Thyroid gland (tissue), 4 donors: ENCODE measurements at regions not wholly inside any gene's neighbourhood (a gene's known extent, or its start where the extent isn't known, plus 50 kb on each side); places are given as distances from the start of the nearest gene placed in this dataset.

Experiments used
- POLR2A ChIP-seq, 2 donors: fragments of 450-650 bp; IDR thresholded peaks; one replicate each; pipeline ENCODE4 v1.6.1; 2017; ENCODE audit warnings: antibody characterized with exemption in 2 of 2, mild to moderate bottlenecking in 2 of 2, moderate library complexity in 1 of 2
- TF ChIP-seq, protein P1 (sequence below), 6 experiments: fragments of 200-600 bp in 3 of 6; fragments of 450-650 bp in 3 of 6; sonication (generic) in 3 of 6; IDR thresholded peaks; one replicate each; pipeline ENCODE4 v1.5.1; 2016 to 2019; ENCODE audit warnings: antibody characterized with exemption in 6 of 6, mild to moderate bottlenecking in 2 of 6, inconsistent platforms in 1 of 6, moderate library complexity in 1 of 6

DNA sequence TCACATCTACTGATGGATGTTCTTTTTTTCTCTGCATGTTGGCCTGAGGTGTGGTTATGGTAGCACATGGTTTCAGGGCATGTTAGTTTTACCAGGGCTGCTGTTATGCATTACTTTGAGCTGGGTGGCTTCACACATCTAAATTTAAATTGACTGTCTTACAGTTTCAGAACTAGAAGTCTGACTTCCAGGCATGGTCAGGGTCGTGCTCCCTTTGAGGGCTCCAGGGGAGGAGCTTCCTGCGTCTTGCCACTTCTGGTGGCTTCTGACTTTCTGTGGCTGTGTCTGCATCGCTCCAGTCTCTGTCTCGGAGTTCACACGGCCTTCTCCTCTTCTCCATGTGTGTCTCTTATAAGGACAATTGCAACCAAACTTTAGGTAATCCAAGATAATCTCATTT, 143.9 kb downstream of the GALR1 start:
- TF ChIP-seq, protein P1, sequence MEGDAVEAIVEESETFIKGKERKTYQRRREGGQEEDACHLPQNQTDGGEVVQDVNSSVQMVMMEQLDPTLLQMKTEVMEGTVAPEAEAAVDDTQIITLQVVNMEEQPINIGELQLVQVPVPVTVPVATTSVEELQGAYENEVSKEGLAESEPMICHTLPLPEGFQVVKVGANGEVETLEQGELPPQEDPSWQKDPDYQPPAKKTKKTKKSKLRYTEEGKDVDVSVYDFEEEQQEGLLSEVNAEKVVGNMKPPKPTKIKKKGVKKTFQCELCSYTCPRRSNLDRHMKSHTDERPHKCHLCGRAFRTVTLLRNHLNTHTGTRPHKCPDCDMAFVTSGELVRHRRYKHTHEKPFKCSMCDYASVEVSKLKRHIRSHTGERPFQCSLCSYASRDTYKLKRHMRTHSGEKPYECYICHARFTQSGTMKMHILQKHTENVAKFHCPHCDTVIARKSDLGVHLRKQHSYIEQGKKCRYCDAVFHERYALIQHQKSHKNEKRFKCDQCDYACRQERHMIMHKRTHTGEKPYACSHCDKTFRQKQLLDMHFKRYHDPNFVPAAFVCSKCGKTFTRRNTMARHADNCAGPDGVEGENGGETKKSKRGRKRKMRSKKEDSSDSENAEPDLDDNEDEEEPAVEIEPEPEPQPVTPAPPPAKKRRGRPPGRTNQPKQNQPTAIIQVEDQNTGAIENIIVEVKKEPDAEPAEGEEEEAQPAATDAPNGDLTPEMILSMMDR (IDR thresholded peaks at IDR 0.05) = no peak
- TF ChIP-seq POLR2A (IDR thresholded peaks at IDR 0.05) = no peak
